Trophoblast cell (in vitro differentiated cells and primary cell): ENCODE measurements at regions not wholly inside any gene's neighbourhood (a gene's known extent, or its start where the extent isn't known, plus 50 kb on each side); places are given as distances from the start of the nearest gene placed in this dataset.

Source experiments
- DNase-seq, 2 donors: peaks; one replicate each; pipeline ENCODE4 v3.0.0-alpha.2; 2016
- H2AFZ ChIP-seq: 2 replicates; pipeline ENCODE4 v1.6.1; 2013; ENCODE audit warnings: low read length, moderate library complexity, mild to moderate bottlenecking; ENCODE audit not compliant: insufficient read depth, poor library complexity
- H2AK5ac ChIP-seq: 2 replicates; pipeline ENCODE4 v1.6.1; 2013; ENCODE audit warnings: mild to moderate bottlenecking, low read length
- H2BK120ac ChIP-seq: 2 replicates; pipeline ENCODE4 v1.6.1; 2013; ENCODE audit warnings: low read length, mild to moderate bottlenecking, moderate library complexity; ENCODE audit not compliant: insufficient read depth, poor library complexity
- H2BK12ac ChIP-seq: 2 replicates; pipeline ENCODE4 v1.6.1; 2013; ENCODE audit warnings: mild to moderate bottlenecking, low read length, moderate library complexity
- H2BK5ac ChIP-seq: 2 replicates; pipeline ENCODE4 v1.6.1; 2013; ENCODE audit warnings: low read length, low read depth, moderate library complexity, mild to moderate bottlenecking; ENCODE audit not compliant: poor library complexity
- H3K14ac ChIP-seq: 2 replicates; pipeline ENCODE4 v1.6.1; 2013; ENCODE audit warnings: mild to moderate bottlenecking, low read length
- H3K18ac ChIP-seq: 2 replicates; pipeline ENCODE4 v1.6.1; 2013; ENCODE audit warnings: mild to moderate bottlenecking, low read length
- H3K23ac ChIP-seq: 2 replicates; pipeline ENCODE4 v1.6.1; 2013; ENCODE audit warnings: low read length
- H3K27ac ChIP-seq: 2 replicates; pipeline ENCODE4 v1.5.1; 2013; ENCODE audit warnings: low read depth, mild to moderate bottlenecking, inconsistent platforms, low read length, moderate library complexity
- H3K27me3 ChIP-seq: 2 replicates; pipeline ENCODE4 v1.6.1; 2013; ENCODE audit warnings: inconsistent platforms, mild to moderate bottlenecking, low read length, moderate library complexity; ENCODE audit not compliant: insufficient read depth
- H3K36me3 ChIP-seq, 2 experiments: 1 replicate in 1 of 2; 2 replicates in 1 of 2; pipeline ENCODE4 v1.6.1; 2013; ENCODE audit warnings: low read length in 2 of 2, mild to moderate bottlenecking in 2 of 2, moderate library complexity in 1 of 2; ENCODE audit not compliant: insufficient read depth in 2 of 2, control insufficient read depth in 1 of 2
- H3K4ac ChIP-seq: 2 replicates; pipeline ENCODE4 v1.6.1; 2013; ENCODE audit warnings: low read depth, mild to moderate bottlenecking, low read length, moderate library complexity
- H3K4me1 ChIP-seq, 2 experiments: 1 replicate in 1 of 2; 2 replicates in 1 of 2; pipeline ENCODE4 v1.6.1; 2013; ENCODE audit warnings: low read length in 2 of 2, mild to moderate bottlenecking in 2 of 2, moderate library complexity in 1 of 2; ENCODE audit not compliant: insufficient read depth in 2 of 2, control insufficient read depth in 1 of 2
- H3K4me2 ChIP-seq: 2 replicates; pipeline ENCODE4 v1.6.1; 2013; ENCODE audit warnings: inconsistent platforms, mild to moderate bottlenecking, low read length, moderate library complexity
- H3K4me3 ChIP-seq: 2 replicates; pipeline ENCODE4 v1.5.1; 2013; ENCODE audit warnings: mild to moderate bottlenecking, low read depth, low read length, inconsistent platforms
- H3K79me1 ChIP-seq: one replicate; pipeline ENCODE4 v1.6.1; 2013; ENCODE audit warnings: low read length
- H3K79me2 ChIP-seq: 2 replicates; pipeline ENCODE4 v1.6.1; 2013; ENCODE audit warnings: low read length, mild to moderate bottlenecking; ENCODE audit not compliant: control insufficient read depth, insufficient read depth, poor library complexity
- H3K9ac ChIP-seq: 2 replicates; pipeline ENCODE4 v1.6.1; 2013; ENCODE audit warnings: mild to moderate bottlenecking, low read length
- H3K9me3 ChIP-seq: 2 replicates; pipeline ENCODE4 v1.6.1; 2013; ENCODE audit warnings: low read depth, mild to moderate bottlenecking, control low read depth, inconsistent platforms, low read length; ENCODE audit not compliant: insufficient read depth
- H4K12ac ChIP-seq: 2 replicates; pipeline ENCODE4 v1.6.1; 2013; ENCODE audit warnings: low read depth, mild to moderate bottlenecking, low read length, moderate library complexity
- H4K8ac ChIP-seq: 2 replicates; pipeline ENCODE4 v1.6.1; 2013; ENCODE audit warnings: low read depth, mild to moderate bottlenecking, low read length, moderate library complexity
- H4K91ac ChIP-seq: one replicate; pipeline ENCODE4 v1.6.1; 2013; ENCODE audit warnings: low read depth, mild to moderate bottlenecking, low read length, moderate library complexity
- WGBS: extraction: QIAGEN DNeasy Blood & Tissue Kit; methylation state at CpG from one replicate; pipeline ENCODE4 v1.1.7; 2013; ENCODE audit warnings: missing lambda C conversion rate; ENCODE audit not compliant: insufficient read length, insufficient coverage; ENCODE audit errors: extremely low coverage; 5-methylcytosine and 5-hydroxymethylcytosine counted together

- Histone ChIP-seq H2AK5ac (no peak overlapping the region), H4K12ac (no peak overlapping the region), H2BK12ac (no peak overlapping the region), H3K18ac (no peak overlapping the region), H3K4me2 (no peak overlapping the region), H3K79me2 (no peaks in the 10 kb centered on the region), H2BK5ac (no peak overlapping the region), H4K8ac (no peak overlapping the region), H3K4me3 (no peak overlapping the region), H3K36me3 (no peaks in the 10 kb centered on the region), H3K27ac (no peak overlapping the region), H4K91ac (no peak overlapping the region), H3K9me3 (no peaks in the 10 kb centered on the region), H3K23ac (no peak overlapping the region), H3K4ac (no peak overlapping the region), H2BK120ac (no peak overlapping the region), H3K79me1 (no peaks in the 10 kb centered on the region), H3K4me1 (no peaks in the 10 kb centered on the region), H3K27me3 (no peaks in the 10 kb centered on the region), H3K14ac (no peak overlapping the region), H3K9ac (no peak overlapping the region), H2AFZ (no peak overlapping the region)
- DNase-seq = no peak
- WGBS = no CpG with 5 or more reads among the region's 6 CpGs
Observed at GRCh38 chr10:62613424-62613823, 191.1 kb upstream of the ADO start.

GRCh38 chr10:62613859-62614258 lies 190.7 kb upstream of the ADO start:
- Histone ChIP-seq H3K4ac (no peak overlapping the region), H3K4me3 (no peak overlapping the region), H4K91ac (no peak overlapping the region), H3K27me3 (no peaks in the 10 kb centered on the region), H4K8ac (no peak overlapping the region), H2BK5ac (no peak overlapping the region), H3K27ac (no peak overlapping the region), H3K79me2 (no peaks in the 10 kb centered on the region), H2AK5ac (no peak overlapping the region), H3K4me1 (no peaks in the 10 kb centered on the region), H4K12ac (no peak overlapping the region), H3K4me2 (no peak overlapping the region), H2AFZ (no peak overlapping the region), H3K79me1 (no peaks in the 10 kb centered on the region), H2BK12ac (no peak overlapping the region), H3K36me3 (no peaks in the 10 kb centered on the region), H2BK120ac (no peak overlapping the region), H3K18ac (no peak overlapping the region), H3K9ac (no peak overlapping the region), H3K9me3 (no peaks in the 10 kb centered on the region), H3K23ac (no peak overlapping the region), H3K14ac (no peak overlapping the region)
- WGBS = no CpG with 5 or more reads among the region's 1 CpG
- no peak for DNase-seq

- H2BK5ac ChIP-seq = no peak overlapping the region
- no peak overlapping the region for H3K4me2 ChIP-seq
- H3K9me3 ChIP-seq = no peaks in the 10 kb centered on the region
- no CpG with 5 or more reads among the region's 11 CpGs for WGBS
- H4K8ac ChIP-seq = no peak overlapping the region
- H3K18ac ChIP-seq = no peak overlapping the region
- no peak overlapping the region for H2AK5ac ChIP-seq
- H4K12ac ChIP-seq = no peak overlapping the region
- no peak overlapping the region for H3K4ac ChIP-seq
- no peak overlapping the region for H3K9ac ChIP-seq
- H4K91ac ChIP-seq = no peak overlapping the region
- no peaks in the 10 kb centered on the region for H3K79me1 ChIP-seq
- H2AFZ ChIP-seq = no peak overlapping the region
- H3K14ac ChIP-seq = no peak overlapping the region
- no peaks in the 10 kb centered on the region for H3K27me3 ChIP-seq
- H3K27ac ChIP-seq = no peak overlapping the region
- no peak overlapping the region for H3K23ac ChIP-seq
- H3K4me3 ChIP-seq = no peak overlapping the region
- no peaks in the 10 kb centered on the region for H3K4me1 ChIP-seq
- no peaks in the 10 kb centered on the region for H3K79me2 ChIP-seq
- H3K36me3 ChIP-seq = no peaks in the 10 kb centered on the region
- no peak overlapping the region for H2BK120ac ChIP-seq
- no peak for DNase-seq
- no peak overlapping the region for H2BK12ac ChIP-seq
Observed at GRCh38 chr10:62614389-62615157, 189.9 kb upstream of the ADO start.

GRCh38 chr10:62616885-62617590 lies 187.5 kb upstream of the ADO start:
- H3K9me3 ChIP-seq = no peaks in the 10 kb centered on the region
- WGBS = no CpG with 5 or more reads among the region's 2 CpGs
- no peak overlapping the region for H2BK120ac ChIP-seq

More at GRCh38 chr10:62616885-62617590, 187.5 kb upstream of the ADO start:
- H2AFZ ChIP-seq = no peak overlapping the region
- H3K79me2 ChIP-seq = no peaks in the 10 kb centered on the region
- no peaks in the 10 kb centered on the region for H3K36me3 ChIP-seq
- no peak overlapping the region for H3K23ac ChIP-seq
- H3K18ac ChIP-seq = no peak overlapping the region
- DNase-seq = no peak
- no peak overlapping the region for H4K12ac ChIP-seq
- no peaks in the 10 kb centered on the region for H3K4me1 ChIP-seq
- H3K14ac ChIP-seq = no peak overlapping the region
- H2AK5ac ChIP-seq = no peak overlapping the region
- no peak overlapping the region for H2BK5ac ChIP-seq
- no peak overlapping the region for H3K9ac ChIP-seq
- no peak overlapping the region for H2BK12ac ChIP-seq
- H3K27ac ChIP-seq = no peak overlapping the region
- H4K91ac ChIP-seq = no peak overlapping the region
- no peak overlapping the region for H3K4me2 ChIP-seq
- no peak overlapping the region for H3K4ac ChIP-seq
- no peaks in the 10 kb centered on the region for H3K79me1 ChIP-seq
- H4K8ac ChIP-seq = no peak overlapping the region
- no peaks in the 10 kb centered on the region for H3K27me3 ChIP-seq
- no peak overlapping the region for H3K4me3 ChIP-seq
